HepG2 (cell line): ENCODE measurements at regions not wholly inside any gene's neighbourhood (a gene's known extent, or its start where the extent isn't known, plus 50 kb on each side); places are given as distances from the start of the nearest gene placed in this dataset.

ENCODE experiments used
- ATAC-seq: fragments of 200-7000 bp; cut with Tn5 transposase; 3 replicates; pipeline ENCODE4 v1.9.1; 2020; ENCODE audit warnings: mild to moderate bottlenecking, moderate library complexity
- BruUV-seq: library from RNA; stranded (reverse); fragments of 400-500 nt; replicated peaks from 2 replicates; lab custom pipeline; 2021; lab: Mats Ljungman, UMichigan
- CTCF ChIA-PET: fragments of 300-600 bp; formaldehyde crosslinking; extraction: SDS; loops from one replicate; lab custom pipeline; 2021; ENCODE audit warnings: low total read pairs, inconsistent platforms, low intra/inter-chr PET ratio; lab: Yijun Ruan, JAX
- POLR2A ChIA-PET: fragments of 350-600 bp; sonication (Branson Sonifier 250); formaldehyde crosslinking; loops from one replicate; lab custom pipeline; 2020; ENCODE audit warnings: antibody characterized with exemption, inconsistent platforms; lab: Yijun Ruan, JAX
- DNase-seq: peaks from one replicate; pipeline ENCODE4 v3.0.0-alpha.2; 2015; ENCODE audit warnings: low spot score
- FAIRE-seq: peaks from 3 replicates; lab custom pipeline; 2011; peaks lifted over from hg19 to GRCh38; lab: Jason Lieb, UNC
- H2AFZ ChIP-seq: one replicate; pipeline ENCODE4 v1.6.1; 2011; ENCODE audit warnings: low read length, inconsistent platforms
- H3K27ac ChIP-seq: fragments of 300-600 bp; 3 replicates; pipeline ENCODE4 v1.8.0; 2011; ENCODE audit warnings: mixed run types, mild to moderate bottlenecking, mixed read lengths, low read length, inconsistent platforms; ENCODE audit not compliant: insufficient read depth; ENCODE audit errors: extremely low read length
- H3K27me3 ChIP-seq, 2 experiments: fragments of 200-600 bp in 1 of 2; 2 replicates in 1 of 2; 3 replicates in 1 of 2; pipeline versions ENCODE4 v1.6.0 to v1.8.0; 2011; ENCODE audit warnings: low read length in 2 of 2, mild to moderate bottlenecking in 2 of 2, moderate library complexity in 2 of 2, inconsistent platforms in 1 of 2; ENCODE audit not compliant: insufficient read depth in 2 of 2, control insufficient read depth in 1 of 2
- H3K36me3 ChIP-seq, 2 experiments: fragments of 200-600 bp in 1 of 2; replicated peaks in 1 of 2; 2 replicates in 1 of 2; 3 replicates in 1 of 2; pipeline versions ENCODE4 v1.5.1 to v1.8.0; 2011; ENCODE audit warnings: low read length in 2 of 2, inconsistent platforms in 1 of 2; ENCODE audit not compliant: insufficient read depth in 2 of 2, control insufficient read depth in 1 of 2
- H3K4me1 ChIP-seq: 2 replicates; pipeline ENCODE4 v1.5.1; 2012; ENCODE audit warnings: low read length, inconsistent platforms; ENCODE audit not compliant: insufficient read depth
- H3K4me2 ChIP-seq: 2 replicates; pipeline ENCODE4 v1.6.0; 2011; ENCODE audit warnings: low read depth, low read length, inconsistent platforms
- H3K4me3 ChIP-seq, 3 experiments: fragments of 200-600 bp in 1 of 3; sonication (generic), shearing (Covaris generic) in 1 of 3; replicated peaks in 1 of 3; 2 replicates each; pipeline ENCODE4 v1.5.1; 2011 to 2016; ENCODE audit warnings: low read length in 3 of 3, inconsistent platforms in 2 of 3, low read depth in 2 of 3, mild to moderate bottlenecking in 2 of 3, control low read depth in 1 of 3, mixed read lengths in 1 of 3; ENCODE audit not compliant: insufficient read depth in 1 of 3
- H3K79me2 ChIP-seq: one replicate; pipeline ENCODE4 v1.6.1; 2011; ENCODE audit warnings: low read length, inconsistent platforms; ENCODE audit not compliant: insufficient read depth
- H3K9ac ChIP-seq: 2 replicates; pipeline ENCODE4 v1.6.0; 2011; ENCODE audit warnings: mild to moderate bottlenecking, low read depth, low read length, inconsistent platforms; ENCODE audit not compliant: insufficient read depth
- H3K9me3 ChIP-seq: 2 replicates; pipeline ENCODE4 v1.5.1; 2012; ENCODE audit warnings: mild to moderate bottlenecking, low read length
- H4K20me1 ChIP-seq: 2 replicates; pipeline ENCODE4 v1.6.0; 2011; ENCODE audit warnings: inconsistent platforms, mild to moderate bottlenecking, low read length, moderate library complexity; ENCODE audit not compliant: insufficient read depth
- ETV5 ChIP-seq: IDR thresholded peaks from 2 replicates; pipeline ENCODE4 v1.6.1; 2018; ENCODE audit warnings: missing biosample characterization, missing genetic modification reagents, inconsistent platforms, borderline replicate concordance
- HMGA1 ChIP-seq: sonication (generic); formaldehyde crosslinking; conservative IDR thresholded peaks from 2 replicates; pipeline ENCODE4 v1.4.0; 2020; ENCODE audit warnings: missing genetic modification reagents
- KDM5A ChIP-seq: fragments of 200-600 bp; sonication (generic); IDR thresholded peaks from 2 replicates; pipeline ENCODE4 v1.7.0; 2018; ENCODE audit warnings: antibody characterized with exemption, mild to moderate bottlenecking, low read length, borderline replicate concordance
- MLLT10 ChIP-seq: sonication (generic); formaldehyde crosslinking; IDR thresholded peaks from 2 replicates; pipeline ENCODE4 v1.4.0; 2020; ENCODE audit warnings: missing genetic modification reagents
- NAIF1 ChIP-seq: sonication (generic); formaldehyde crosslinking; IDR thresholded peaks from 2 replicates; pipeline ENCODE4 v1.5.0; 2020; ENCODE audit warnings: mild to moderate bottlenecking, missing genetic modification reagents, borderline replicate concordance
- PHF20 ChIP-seq: sonication (generic); formaldehyde crosslinking; IDR thresholded peaks from 2 replicates; pipeline ENCODE4 v1.5.0; 2020; ENCODE audit warnings: mild to moderate bottlenecking, missing genetic modification reagents
- SAFB2 ChIP-seq: sonication (generic); formaldehyde crosslinking; IDR thresholded peaks from 2 replicates; pipeline ENCODE4 v1.5.1; 2020; ENCODE audit warnings: missing genetic modification reagents, low read depth, mild to moderate bottlenecking, borderline replicate concordance
- SIX4 ChIP-seq: sonication (generic); formaldehyde crosslinking; IDR thresholded peaks from 2 replicates; pipeline ENCODE4 v1.4.0; 2020; ENCODE audit warnings: missing genetic modification reagents
- ZBTB7B ChIP-seq: sonication (generic); formaldehyde crosslinking; IDR thresholded peaks from 2 replicates; pipeline ENCODE4 v1.4.0; 2020; ENCODE audit warnings: missing genetic modification reagents
- ZNF10 ChIP-seq: sonication (generic); formaldehyde crosslinking; IDR thresholded peaks from 2 replicates; pipeline ENCODE4 v1.4.0; 2020; ENCODE audit warnings: mild to moderate bottlenecking, low read depth, missing genetic modification reagents, borderline replicate concordance
- ZNF20 ChIP-seq: sonication (generic); formaldehyde crosslinking; IDR thresholded peaks from 2 replicates; pipeline ENCODE4 v1.4.0; 2020; ENCODE audit warnings: mild to moderate bottlenecking, moderate library complexity, missing genetic modification reagents
- ZNF354B ChIP-seq: sonication (generic); formaldehyde crosslinking; IDR thresholded peaks from 2 replicates; pipeline ENCODE4 v1.8.0; 2022; ENCODE audit warnings: mild to moderate bottlenecking, missing genetic modification reagents
- ZNF644 ChIP-seq: IDR thresholded peaks from 2 replicates; pipeline ENCODE4 v1.6.1; 2016; ENCODE audit warnings: low read depth
- ZNF660 ChIP-seq: sonication (generic); formaldehyde crosslinking; IDR thresholded peaks from 2 replicates; pipeline ENCODE4 v1.5.1; 2020; ENCODE audit warnings: mild to moderate bottlenecking, low read depth, missing genetic modification reagents, borderline replicate concordance
- ZNF747 ChIP-seq: sonication (generic); formaldehyde crosslinking; IDR thresholded peaks from 2 replicates; pipeline ENCODE4 v1.8.1; 2023; ENCODE audit warnings: missing genetic modification reagents, mild to moderate bottlenecking, borderline replicate concordance
- ZNF788 ChIP-seq: sonication (generic); formaldehyde crosslinking; IDR thresholded peaks from 2 replicates; pipeline ENCODE4 v1.5.0; 2020; ENCODE audit warnings: mild to moderate bottlenecking, missing genetic modification reagents, borderline replicate concordance
- ZSCAN25 ChIP-seq: sonication (generic); formaldehyde crosslinking; IDR thresholded peaks from 2 replicates; pipeline ENCODE4 v1.8.0; 2022; ENCODE audit warnings: mild to moderate bottlenecking, missing genetic modification reagents
- ZSCAN9 ChIP-seq: IDR thresholded peaks from 2 replicates; pipeline ENCODE4 v1.6.1; 2016; ENCODE audit warnings: borderline replicate concordance
- WGBS: methylation state at CpG from one replicate; pipeline ENCODE4 v1.1.6; 2017; ENCODE audit warnings: low lambda C conversion rate; 5-methylcytosine and 5-hydroxymethylcytosine counted together
- in situ Hi-C: cut with HindIII; loops from 2 replicates; pipeline ENCODE4 v1.10.0; 2017; ENCODE audit warnings: low pct_unique_long_range_greater_than_20kb; ENCODE audit not compliant: extremely low pct_ligation_motif_present
- intact Hi-C: fragments of 100-400 bp; cut with micrococcal nuclease; formaldehyde crosslinking; loops from one replicate; pipeline ENCODE4 v1.10.0; 2022; ENCODE audit not compliant: unreplicated experiment
- TF ChIP-seq, protein P1 (sequence below): sonication (generic); formaldehyde crosslinking; IDR thresholded peaks from 2 replicates; pipeline ENCODE4 v1.4.0; 2020; ENCODE audit warnings: mild to moderate bottlenecking, low read depth, missing genetic modification reagents
- TF ChIP-seq, protein P2 (sequence below): sonication (generic); formaldehyde crosslinking; IDR thresholded peaks from 2 replicates; pipeline ENCODE4 v1.5.0; 2020; ENCODE audit warnings: mild to moderate bottlenecking, missing genetic modification reagents
- TF ChIP-seq, protein P3 (sequence below): fragments of 450-650 bp; IDR thresholded peaks from 2 replicates; pipeline ENCODE4 v1.6.1; 2016

DNA sequence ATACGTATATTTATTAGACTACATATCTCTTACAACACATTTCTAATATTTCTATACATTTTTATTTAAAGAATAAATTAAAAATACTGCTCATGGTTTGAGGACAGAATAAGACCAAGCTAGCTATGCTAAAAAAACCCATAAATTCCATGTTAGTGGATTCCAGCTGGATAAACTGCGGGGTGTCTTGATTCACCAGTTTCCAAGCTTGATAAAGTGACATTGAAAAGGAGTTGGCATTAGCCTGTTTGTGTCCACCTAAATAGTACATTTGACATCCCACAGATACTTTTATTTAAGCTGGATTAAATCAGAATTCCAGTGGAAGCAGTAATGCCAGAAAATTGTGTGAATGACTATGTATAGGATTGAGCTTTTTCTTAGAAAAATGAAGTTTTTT is 80.1 kb downstream of the GABRA6 start (continued):
- TF ChIP-seq, protein P1, sequence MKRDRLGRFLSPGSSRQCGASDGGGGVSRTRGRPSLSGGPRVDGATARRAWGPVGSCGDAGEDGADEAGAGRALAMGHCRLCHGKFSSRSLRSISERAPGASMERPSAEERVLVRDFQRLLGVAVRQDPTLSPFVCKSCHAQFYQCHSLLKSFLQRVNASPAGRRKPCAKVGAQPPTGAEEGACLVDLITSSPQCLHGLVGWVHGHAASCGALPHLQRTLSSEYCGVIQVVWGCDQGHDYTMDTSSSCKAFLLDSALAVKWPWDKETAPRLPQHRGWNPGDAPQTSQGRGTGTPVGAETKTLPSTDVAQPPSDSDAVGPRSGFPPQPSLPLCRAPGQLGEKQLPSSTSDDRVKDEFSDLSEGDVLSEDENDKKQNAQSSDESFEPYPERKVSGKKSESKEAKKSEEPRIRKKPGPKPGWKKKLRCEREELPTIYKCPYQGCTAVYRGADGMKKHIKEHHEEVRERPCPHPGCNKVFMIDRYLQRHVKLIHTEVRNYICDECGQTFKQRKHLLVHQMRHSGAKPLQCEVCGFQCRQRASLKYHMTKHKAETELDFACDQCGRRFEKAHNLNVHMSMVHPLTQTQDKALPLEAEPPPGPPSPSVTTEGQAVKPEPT (CRISPR knock-in tag): no peak
- TF ChIP-seq, protein P2, sequence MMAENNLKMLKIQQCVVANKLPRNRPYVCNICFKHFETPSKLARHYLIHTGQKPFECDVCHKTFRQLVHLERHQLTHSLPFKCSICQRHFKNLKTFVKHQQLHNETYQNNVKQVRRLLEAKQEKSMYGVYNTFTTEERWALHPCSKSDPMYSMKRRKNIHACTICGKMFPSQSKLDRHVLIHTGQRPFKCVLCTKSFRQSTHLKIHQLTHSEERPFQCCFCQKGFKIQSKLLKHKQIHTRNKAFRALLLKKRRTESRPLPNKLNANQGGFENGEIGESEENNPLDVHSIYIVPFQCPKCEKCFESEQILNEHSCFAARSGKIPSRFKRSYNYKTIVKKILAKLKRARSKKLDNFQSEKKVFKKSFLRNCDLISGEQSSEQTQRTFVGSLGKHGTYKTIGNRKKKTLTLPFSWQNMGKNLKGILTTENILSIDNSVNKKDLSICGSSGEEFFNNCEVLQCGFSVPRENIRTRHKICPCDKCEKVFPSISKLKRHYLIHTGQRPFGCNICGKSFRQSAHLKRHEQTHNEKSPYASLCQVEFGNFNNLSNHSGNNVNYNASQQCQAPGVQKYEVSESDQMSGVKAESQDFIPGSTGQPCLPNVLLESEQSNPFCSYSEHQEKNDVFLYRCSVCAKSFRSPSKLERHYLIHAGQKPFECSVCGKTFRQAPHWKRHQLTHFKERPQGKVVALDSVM: no peak
- TF ChIP-seq ZNF354B (CRISPR knock-in tag) (no peak), ZBTB7B (no peak), ZSCAN9 (no peak)

DNA sequence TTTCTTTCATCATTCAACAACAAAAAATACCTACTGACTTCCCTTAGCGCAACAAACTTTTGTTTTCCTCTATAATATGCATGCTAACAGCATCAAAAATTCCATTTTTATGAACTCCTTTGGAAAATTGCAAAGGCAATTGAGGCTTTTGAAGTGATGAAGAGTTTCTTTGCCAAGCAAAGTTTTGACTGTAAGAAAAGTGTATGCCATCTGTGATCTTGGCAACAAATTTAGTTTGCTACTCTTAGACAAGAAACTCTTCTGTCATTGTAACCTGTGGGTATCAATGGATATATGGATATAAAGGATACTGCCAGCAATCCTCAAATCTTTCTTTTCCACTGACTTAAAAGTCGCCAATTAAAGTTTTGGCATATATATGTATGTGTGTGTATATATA is 72.0 kb upstream of the GABRA1 start:
- CTCF ChIA-PET: no interaction called here
- Histone ChIP-seq H3K9me3 (no peaks in the 10 kb centered on the region), H3K36me3 (no peaks in the 10 kb centered on the region), H3K27ac (no peak overlapping the region), H4K20me1 (no peaks in the 10 kb centered on the region), H2AFZ (no peak overlapping the region), H3K27me3 (no peaks in the 10 kb centered on the region), H3K79me2 (no peaks in the 10 kb centered on the region), H3K9ac (no peak overlapping the region), H3K4me3 (no peak overlapping the region), H3K4me1 (no peaks in the 10 kb centered on the region), H3K4me2 (no peak overlapping the region)
- in situ Hi-C loops (no loop called here), intact Hi-C loops (no loop called here)
- POLR2A ChIA-PET: no interaction called here
- ATAC-seq (no peak), FAIRE-seq (no peak), DNase-seq (no peak)
- 15% methylated on average over 2 of the region's 2 CpGs for WGBS
- TF ChIP-seq PHF20 (no peak), NAIF1 (no peak), HMGA1 (CRISPR knock-in tag) (no peak), SIX4 (CRISPR knock-in tag) (no peak), ZNF747 (CRISPR knock-in tag) (no peak), ZNF788 (CRISPR knock-in tag) (no peak), SAFB2 (no peak), KDM5A (no peak), ZNF20 (CRISPR knock-in tag) (no peak), ETV5 (CRISPR knock-in tag) (no peak), ZNF660 (CRISPR knock-in tag) (no peak), ZSCAN25 (CRISPR knock-in tag) (no peak), MLLT10 (CRISPR knock-in tag) (no peak), ZNF10 (CRISPR knock-in tag) (no peak), ZNF644 (CRISPR knock-in tag) (no peak)
- TF ChIP-seq, protein P3, sequence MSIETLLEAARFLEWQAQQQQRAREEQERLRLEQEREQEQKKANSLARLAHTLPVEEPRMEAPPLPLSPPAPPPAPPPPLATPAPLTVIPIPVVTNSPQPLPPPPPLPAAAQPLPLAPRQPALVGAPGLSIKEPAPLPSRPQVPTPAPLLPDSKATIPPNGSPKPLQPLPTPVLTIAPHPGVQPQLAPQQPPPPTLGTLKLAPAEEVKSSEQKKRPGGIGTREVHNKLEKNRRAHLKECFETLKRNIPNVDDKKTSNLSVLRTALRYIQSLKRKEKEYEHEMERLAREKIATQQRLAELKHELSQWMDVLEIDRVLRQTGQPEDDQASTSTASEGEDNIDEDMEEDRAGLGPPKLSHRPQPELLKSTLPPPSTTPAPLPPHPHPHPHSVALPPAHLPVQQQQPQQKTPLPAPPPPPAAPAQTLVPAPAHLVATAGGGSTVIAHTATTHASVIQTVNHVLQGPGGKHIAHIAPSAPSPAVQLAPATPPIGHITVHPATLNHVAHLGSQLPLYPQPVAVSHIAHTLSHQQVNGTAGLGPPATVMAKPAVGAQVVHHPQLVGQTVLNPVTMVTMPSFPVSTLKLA: no peak
- BruUV-seq: no TSS peak
